ENCODE measurements at regions not wholly inside any gene's neighbourhood (a gene's known extent, or its start where the extent isn't known, plus 50 kb on each side); places are given as distances from the start of the nearest gene placed in this dataset.
"Not testable (repeated sequence)": the region's sequence is repeated elsewhere in the genome, so short reads cannot be mapped to it uniquely, and the experiment has no call there.

GRCh38 chr1:176396604-176397395 is 66.2 kb upstream of the PAPPA2 start:
- DNase-seq, result not testable (repeated sequence)

GRCh38 chr1:176391621-176392020 is 71.4 kb upstream of the PAPPA2 start:
- no peak for DNase-seq

GRCh38 chr1:176384841-176385240 is 78.1 kb upstream of the PAPPA2 start:
- DNase-seq, result no peak

GRCh38 chr1:176382163-176382562 is 80.8 kb upstream of the PAPPA2 start:
- no peak for DNase-seq

GRCh38 chr1:176379626-176380339 is 83.2 kb upstream of the PAPPA2 start:
- no peak for DNase-seq

GRCh38 chr1:176374967-176375569 is 87.9 kb upstream of the PAPPA2 start:
- DNase-seq, result peak; percentile 89

GRCh38 chr1:176364236-176364905 is 98.6 kb upstream of the PAPPA2 start:
- no peak for DNase-seq

GRCh38 chr1:176349135-176349715 is 113.8 kb upstream of the PAPPA2 start:
- DNase-seq, result not testable (repeated sequence)

GRCh38 chr1:176341656-176342055 is 121.3 kb upstream of the PAPPA2 start:
- no peak for DNase-seq

- DNase-seq, result peak; percentile 0
Observed at GRCh38 chr1:176338877-176339276, 124.1 kb upstream of the PAPPA2 start.

- no peak for DNase-seq
Observed at GRCh38 chr1:176330782-176331181, 123.7 kb upstream of the COP1 start.

GRCh38 chr1:176325664-176326063 is 118.6 kb upstream of the COP1 start:
- DNase-seq, result no peak

GRCh38 chr1:176323472-176323871 is 116.4 kb upstream of the COP1 start:
- DNase-seq, result no peak

- no peak for DNase-seq
Observed at GRCh38 chr1:176315519-176316220, 108.6 kb upstream of the COP1 start.

GRCh38 chr1:176296602-176297001 is 89.5 kb upstream of the COP1 start:
- not testable (repeated sequence) for DNase-seq

GRCh38 chr1:176285996-176286395 is 78.9 kb upstream of the COP1 start:
- no peak for DNase-seq

GRCh38 chr1:176271572-176271971 is 64.5 kb upstream of the COP1 start:
- DNase-seq, result no peak

Measured in tongue (tissue), 1 donor.